Endothelial cell of hepatic sinusoid (primary cell): ENCODE measurements at regions not wholly inside any gene's neighbourhood (a gene's known extent, or its start where the extent isn't known, plus 50 kb on each side); places are given as distances from the start of the nearest gene placed in this dataset.

ENCODE experiments used
- in situ Hi-C: cut with HindIII; loops from 2 replicates; pipeline ENCODE4 v1.10.0; 2017; ENCODE audit warnings: low sequenced_read_pairs

DNA sequence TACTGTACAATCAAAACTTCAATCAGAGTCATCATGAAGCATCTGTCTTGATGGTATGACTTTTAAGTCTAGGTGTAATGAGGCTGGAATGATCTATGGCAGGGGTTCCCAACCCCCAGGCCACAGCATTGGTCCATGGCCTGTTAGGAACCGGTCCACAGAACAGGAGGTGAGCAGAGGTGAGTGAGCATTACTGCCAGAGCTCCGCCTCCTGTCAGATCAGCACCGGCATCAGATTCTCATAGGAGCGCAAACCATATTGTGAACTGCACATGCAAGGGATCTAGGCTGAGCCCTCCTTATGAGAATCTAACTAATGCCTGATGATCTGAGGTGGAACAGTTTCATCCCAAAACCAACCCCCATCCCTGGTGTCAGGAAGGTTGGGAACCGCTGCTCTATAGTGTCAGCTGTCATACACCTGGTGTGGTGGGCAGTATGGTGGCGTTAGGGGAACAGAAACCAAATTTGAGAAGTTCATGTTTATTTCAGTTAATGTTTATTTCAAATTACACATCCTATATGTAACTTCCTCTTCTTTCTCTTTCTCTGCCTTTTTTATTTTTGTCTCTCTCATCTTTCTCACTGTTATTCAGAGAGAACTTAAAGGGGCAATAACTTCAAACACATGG lies 432.6 kb downstream of the TNS3 start:
- in situ Hi-C loops, result no loop called here

DNA sequence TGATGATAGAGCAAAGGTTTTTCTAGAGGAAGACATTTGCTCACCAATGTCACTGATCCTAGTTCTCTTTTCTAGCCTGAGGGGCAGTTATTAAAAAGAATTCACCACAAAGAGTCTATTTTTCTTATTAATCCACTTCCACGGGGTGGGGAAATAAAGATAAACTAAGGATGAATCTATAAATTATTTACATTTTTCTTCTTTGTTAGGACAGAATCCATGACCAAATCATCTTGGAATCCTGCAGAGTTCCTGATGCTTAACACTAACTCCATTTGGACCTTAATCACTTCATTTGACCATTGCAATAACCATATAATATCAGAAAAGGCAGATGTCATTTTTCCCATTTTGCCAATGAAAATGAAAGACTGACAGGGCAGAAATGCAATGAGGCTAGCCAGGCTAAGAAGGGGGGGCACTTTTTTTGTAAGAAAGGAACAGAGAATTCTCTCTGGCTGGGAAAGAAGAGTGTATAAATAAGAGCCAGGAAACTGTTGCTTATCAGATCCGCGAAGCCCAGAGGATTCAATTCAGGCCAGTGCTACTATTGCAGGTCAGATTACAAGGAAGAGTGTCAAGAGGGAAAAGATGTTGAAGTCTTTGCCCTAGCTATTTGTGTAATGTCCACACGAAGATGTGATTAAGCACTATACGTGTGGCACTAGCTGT lies 433.2 kb downstream of the TNS3 start:
- in situ Hi-C loops, result no loop called here

- in situ Hi-C loops, result no loop called here
These were observed 434.7 kb downstream of the TNS3 start for GRCh38 chr7:47147213-47147631.

GRCh38 chr7:47145982-47146381 lies 435.9 kb downstream of the TNS3 start:
- in situ Hi-C loops, result no loop called here

GRCh38 chr7:47145186-47145725 lies 436.7 kb downstream of the TNS3 start:
- in situ Hi-C loops, result no loop called here

DNA sequence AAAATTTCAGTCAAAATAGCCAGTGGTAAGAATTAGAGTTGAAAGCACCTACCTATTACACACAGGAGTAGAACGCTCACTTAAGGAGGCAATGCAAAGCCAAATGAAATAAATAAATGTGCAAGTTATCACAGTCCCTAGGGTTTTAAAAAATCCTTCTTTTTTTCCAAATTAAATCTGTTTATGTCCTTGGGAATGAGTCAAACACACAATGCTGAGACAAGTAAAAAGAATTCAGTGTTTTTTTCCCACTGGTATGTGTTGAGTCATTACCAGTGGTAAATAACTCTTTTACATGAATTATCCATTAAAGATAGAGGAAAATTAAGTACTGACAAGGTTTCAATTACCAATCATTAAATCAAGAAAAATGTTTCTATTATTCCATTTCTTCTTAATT lies 438.6 kb downstream of the TNS3 start:
- in situ Hi-C loops, result no loop called here

DNA sequence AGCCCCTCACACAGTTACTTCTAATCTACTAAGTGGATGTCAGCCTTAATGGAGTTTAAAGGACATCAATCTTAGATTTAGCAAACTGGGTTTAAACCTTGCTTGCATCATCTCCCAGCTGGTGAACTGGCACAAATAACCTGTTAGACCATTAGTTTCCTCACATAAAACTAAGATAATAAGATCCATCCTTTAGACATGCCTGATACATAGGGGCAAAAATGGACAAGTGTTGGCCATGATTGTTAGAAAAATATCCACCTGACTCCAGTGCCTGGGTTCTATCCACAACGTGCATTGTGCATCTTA lies 439.1 kb downstream of the TNS3 start:
- in situ Hi-C loops, result no loop called here

DNA sequence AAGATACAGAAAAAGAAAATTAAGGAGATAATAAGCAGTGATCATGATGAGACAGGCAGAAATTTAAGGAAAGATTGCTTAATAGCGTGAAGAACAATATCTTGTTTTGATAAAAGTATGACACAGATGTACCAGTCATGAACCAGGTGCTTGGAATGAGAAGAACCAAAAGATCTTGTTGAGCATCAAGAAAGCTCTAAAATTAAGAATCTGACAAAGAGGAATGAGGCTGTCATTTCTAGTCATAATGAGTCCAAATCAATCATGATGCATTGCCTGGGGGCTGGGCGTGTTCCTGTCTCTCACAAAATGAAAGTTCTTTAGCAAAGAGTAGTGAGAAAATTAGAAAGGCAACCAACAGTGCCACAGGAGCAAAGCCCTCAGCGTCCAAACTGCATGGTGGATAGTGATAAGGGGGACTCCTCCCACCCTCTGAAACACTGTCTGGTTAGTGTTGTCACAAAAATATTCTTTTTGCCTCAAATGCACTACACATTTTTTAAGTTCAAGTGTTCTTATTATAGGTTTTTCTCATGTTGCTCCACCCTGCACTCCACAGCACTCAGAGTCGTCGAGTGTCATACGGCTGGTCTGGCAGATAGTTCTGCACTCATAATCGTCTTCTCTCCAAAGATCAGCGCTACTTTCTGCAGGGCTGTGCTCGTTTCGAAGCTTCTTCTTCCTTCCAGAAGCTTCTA lies 439.6 kb downstream of the TNS3 start:
- in situ Hi-C loops, result no loop called here

DNA sequence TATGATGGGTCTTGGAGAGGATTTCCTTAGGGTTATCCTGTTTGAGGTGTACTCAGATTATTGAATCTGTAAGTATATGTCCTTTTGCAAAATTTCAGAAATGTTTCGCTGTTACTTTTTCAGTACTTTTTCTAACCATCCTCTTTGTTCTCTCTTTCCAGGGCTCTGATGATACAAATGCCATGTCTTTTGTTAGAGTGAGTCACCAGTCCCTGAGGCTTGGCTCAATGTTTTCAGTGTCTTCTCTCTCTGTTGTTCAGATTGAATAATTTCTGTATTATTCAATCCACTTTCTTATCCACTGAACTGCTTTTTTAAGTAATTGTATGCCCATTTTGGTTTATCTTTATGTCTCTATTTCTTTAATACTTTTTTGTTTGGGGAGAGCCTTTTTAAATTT lies 449.4 kb downstream of the TNS3 start:
- in situ Hi-C loops, result no loop called here

DNA sequence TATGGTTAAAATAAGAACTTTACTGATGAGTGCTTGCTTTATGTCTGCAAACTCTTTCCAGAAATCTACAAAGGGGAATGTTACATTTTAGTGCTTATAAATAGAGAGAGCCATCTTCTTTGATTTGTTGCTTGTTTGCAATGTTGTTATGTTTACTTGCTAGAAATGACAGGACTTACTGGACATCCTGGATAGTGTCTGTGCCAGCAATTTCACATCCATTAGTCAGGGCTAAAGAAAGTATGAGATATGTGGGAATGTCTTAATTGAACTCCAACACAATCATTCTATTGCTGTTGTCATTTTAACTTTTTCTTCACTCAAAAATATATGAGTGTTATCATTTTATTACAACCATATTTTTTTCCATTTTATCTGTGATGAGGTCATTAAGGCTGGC lies 453.2 kb downstream of the TNS3 start:
- in situ Hi-C loops, result no loop called here

DNA sequence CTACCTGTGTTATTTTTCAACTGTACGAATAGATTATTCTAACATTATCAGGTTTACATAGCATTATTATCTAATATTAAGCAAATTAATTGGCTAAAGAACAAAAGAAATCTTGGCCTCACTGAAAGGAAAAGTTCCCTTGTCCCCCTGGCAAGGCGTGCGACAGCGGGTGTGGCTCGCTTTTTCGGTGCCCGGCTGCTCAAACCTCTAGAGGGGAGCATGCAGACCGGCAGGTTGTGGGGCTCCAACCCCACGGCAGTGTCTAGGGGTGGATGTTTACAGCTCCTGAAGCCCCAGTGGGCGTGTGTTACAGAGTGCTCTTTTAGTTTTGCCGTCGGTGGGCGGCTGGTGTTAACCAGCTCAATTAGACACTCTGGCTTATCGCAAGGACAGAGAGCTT lies 456.4 kb downstream of the TNS3 start:
- in situ Hi-C loops, result no loop called here

DNA sequence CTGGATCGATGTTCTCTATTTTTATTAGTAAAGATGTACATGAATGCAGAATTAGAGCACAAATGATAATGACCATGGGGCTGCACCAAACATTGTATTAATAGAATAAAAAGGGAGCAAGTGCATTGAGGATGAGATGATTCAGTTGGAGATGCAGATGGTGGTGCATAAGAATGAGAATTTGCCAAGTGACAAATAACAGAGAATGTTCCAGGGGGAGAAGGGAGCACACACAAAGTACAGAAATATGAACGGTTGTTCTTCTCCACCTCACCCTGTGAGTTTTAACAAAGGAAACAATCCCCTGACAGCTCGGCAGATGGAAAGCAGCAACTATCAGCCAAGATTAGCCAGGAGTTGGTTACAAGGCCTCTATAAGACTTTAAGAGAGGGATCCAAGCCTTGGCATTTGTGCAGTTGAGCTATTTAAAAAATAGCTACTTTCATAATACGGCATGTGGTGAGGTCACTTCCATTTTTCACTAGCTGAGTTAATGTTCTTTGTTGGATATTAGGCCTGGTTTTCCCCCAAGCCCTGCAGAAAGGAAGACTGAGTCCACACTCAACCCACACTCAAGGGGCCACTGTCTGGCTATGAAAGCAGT lies 462.5 kb downstream of the TNS3 start:
- in situ Hi-C loops, result no loop called here

- in situ Hi-C loops, result no loop called here
These were observed 477.7 kb downstream of the TNS3 start for GRCh38 chr7:47104206-47104549.

DNA sequence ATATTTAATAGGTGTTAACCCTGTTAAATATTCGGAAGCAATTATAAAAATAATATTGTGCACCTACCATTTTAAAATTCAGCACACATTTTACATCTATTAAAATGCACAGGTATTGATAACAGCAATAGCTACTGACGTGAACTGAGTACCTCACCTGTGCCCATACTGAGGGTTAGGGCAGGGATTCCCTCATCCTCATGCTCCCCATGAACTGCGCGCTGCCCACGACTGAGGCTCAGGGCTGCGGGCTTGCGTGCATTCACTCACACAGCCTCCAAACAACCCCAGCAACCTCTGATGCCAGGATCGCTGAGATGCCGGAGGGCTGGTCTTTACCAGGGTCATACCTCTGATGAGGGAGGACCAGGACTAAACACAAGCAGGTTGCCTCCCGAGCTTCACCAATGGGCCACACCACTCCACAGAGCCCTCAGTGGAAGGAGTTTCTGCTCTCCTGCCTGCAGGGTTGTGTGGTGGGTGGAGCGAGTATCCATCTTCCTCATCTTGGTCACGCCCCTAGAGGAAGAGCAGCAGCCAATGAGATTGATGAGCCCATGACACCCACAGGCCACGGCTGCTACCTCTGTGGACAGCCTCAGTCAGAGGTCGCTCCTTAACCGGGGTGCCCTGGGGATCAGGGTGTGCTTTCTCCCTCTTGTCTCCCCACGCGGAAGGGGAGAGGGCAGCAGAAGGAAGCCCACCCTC lies 478.3 kb downstream of the TNS3 start:
- in situ Hi-C loops, result no loop called here

DNA sequence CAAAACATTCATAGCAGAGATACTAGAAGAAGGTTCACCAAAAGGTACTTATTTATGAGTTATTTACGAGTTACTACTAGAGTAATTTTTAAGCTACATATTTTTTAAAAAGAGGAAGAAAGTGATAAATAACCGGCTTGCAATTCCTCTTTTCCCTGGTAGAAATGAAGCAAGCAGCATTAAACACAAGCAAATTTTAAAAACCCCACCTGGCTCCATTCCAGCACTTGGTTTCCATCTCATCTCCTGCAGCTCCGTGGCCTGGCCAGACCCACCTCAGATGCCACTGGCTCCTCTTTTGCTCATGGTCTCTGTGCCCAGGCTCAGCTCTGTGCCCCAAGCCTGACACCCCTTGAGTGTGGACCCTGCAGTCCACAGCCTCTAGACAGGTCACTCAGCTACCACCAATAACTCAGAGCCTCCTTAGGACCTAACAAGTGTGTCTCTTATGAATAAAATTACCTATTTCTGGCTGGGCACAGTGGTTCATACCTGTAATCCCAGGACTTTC lies 479.5 kb downstream of the TNS3 start:
- in situ Hi-C loops, result no loop called here

DNA sequence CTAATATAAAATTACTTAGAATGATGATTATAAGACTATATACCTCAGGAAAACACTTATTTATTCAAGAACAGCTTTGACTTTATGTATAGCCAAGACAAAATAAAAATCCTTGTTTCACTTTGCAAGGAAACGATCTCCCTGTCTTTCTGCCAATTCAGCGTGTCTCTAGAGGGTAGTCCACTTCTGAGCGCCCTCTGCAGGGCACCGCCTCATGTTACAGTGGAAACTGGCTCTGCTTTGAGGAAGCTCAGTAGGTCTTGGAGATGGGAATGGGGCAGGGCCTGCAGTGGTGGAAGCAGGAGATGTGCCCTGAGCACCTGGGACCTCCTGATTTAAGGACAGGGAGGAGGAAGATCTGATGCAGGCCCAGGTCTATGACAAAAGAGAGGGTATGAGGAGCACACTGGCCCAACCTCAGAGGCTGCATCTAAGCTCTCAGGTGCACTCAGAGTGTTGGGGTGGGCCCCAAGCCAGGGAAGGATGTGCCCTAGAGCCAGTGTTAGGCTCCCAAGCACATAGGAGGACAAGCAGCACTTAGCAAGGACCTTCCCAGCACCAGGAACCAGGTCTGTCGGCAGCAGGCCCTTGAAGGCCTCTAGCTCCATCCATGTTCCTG lies 481.0 kb downstream of the TNS3 start:
- in situ Hi-C loops, result no loop called here

DNA sequence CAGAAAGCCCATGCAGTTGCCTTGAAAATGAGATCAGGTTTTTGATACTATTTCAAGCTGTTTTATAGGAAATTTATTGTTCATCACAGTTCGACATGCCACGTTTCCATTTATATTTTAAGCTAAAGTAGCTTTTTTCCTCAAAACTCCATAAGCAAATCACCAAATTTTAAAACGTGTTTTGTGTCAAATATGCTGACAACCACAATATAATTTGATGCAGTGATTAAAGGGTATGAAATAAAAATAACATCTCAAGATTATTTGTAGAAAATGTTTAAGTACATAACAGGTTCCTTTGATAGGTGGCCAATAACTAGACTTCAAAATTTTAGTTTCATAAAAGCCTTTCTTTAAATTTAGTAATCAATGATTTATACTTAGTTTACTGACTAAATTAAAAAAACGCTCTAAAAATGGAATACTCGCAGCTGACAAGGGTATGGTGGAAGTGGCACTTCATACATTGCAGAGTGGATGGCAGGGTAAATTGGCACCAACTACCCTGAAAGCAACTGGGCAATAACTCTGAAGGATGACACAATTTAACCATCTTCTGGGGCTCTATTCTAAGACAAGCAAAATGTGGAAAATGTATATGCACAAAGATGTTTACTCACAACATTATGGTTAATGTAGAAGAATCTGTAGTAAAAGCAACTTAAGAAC lies 481.6 kb downstream of the TNS3 start:
- in situ Hi-C loops, result no loop called here

- in situ Hi-C loops, result no loop called here
These were observed 484.5 kb downstream of the TNS3 start for GRCh38 chr7:47097431-47097830.

GRCh38 chr7:47095946-47096345 lies 486.0 kb downstream of the TNS3 start:
- in situ Hi-C loops, result no loop called here

DNA sequence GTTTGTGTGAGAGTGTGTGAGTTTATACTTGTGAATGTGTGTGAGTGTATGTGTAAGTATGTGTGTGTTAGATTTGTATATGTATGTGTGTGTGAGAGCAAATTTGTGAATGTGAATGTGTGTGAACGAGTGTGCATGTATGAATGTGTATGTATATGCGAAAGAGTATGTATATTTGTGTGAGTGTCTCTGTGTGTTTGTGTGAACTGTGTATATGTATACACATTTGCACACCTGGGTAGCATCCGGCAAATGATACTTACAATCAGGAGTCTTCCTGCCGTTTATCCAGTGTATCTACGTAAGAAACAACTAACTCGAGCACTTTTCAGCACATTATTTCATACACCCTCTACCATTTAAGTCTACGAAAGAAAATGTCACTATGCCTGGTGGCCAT lies 487.4 kb downstream of the TNS3 start:
- in situ Hi-C loops, result no loop called here
